Osteoblast (primary cell): ENCODE measurements at regions not wholly inside any gene's neighbourhood (a gene's known extent, or its start where the extent isn't known, plus 50 kb on each side); places are given as distances from the start of the nearest gene placed in this dataset.

Experiments
- DNase-seq: peaks from one replicate; pipeline ENCODE4 v3.0.0; 2011; ENCODE audit warnings: low spot score, mixed read lengths; ENCODE audit not compliant: insufficient read length; ENCODE audit errors: missing footprints
- H2AFZ ChIP-seq: 2 replicates; pipeline ENCODE4 v1.6.0; 2011; ENCODE audit warnings: mild to moderate bottlenecking, low read length
- H3K27ac ChIP-seq: 2 replicates; pipeline ENCODE4 v1.5.1; 2011; ENCODE audit warnings: mild to moderate bottlenecking, low read depth, low read length, moderate library complexity
- H3K27me3 ChIP-seq: 2 replicates; pipeline ENCODE4 v1.6.0; 2012; ENCODE audit warnings: mild to moderate bottlenecking, control low read depth, inconsistent platforms, low read length, moderate library complexity; ENCODE audit not compliant: insufficient read depth
- H3K36me3 ChIP-seq: 2 replicates; pipeline ENCODE4 v1.5.1; 2011; ENCODE audit warnings: mild to moderate bottlenecking, low read length, control low read depth, moderate library complexity; ENCODE audit not compliant: insufficient read depth
- H3K4me1 ChIP-seq: 2 replicates; pipeline ENCODE4 v1.5.1; 2011; ENCODE audit warnings: mild to moderate bottlenecking, low read length, control low read depth, moderate library complexity; ENCODE audit not compliant: insufficient read depth
- H3K4me2 ChIP-seq: 2 replicates; pipeline ENCODE4 v1.6.0; 2011; ENCODE audit warnings: mild to moderate bottlenecking, low read length; ENCODE audit not compliant: insufficient read depth
- H3K4me3 ChIP-seq: fragments of 200-600 bp; sonication (generic); 3 replicates; pipeline ENCODE4 v1.5.1; 2012; ENCODE audit warnings: mild to moderate bottlenecking, low read length, inconsistent platforms; ENCODE audit not compliant: insufficient read depth
- H3K79me2 ChIP-seq: 2 replicates; pipeline ENCODE4 v1.6.0; 2012; ENCODE audit warnings: mild to moderate bottlenecking, low read length, control low read depth, inconsistent platforms; ENCODE audit not compliant: insufficient read depth
- H3K9me3 ChIP-seq: 2 replicates; pipeline ENCODE4 v1.5.1; 2011; ENCODE audit warnings: low read depth, low read length, control low read depth
- H4K20me1 ChIP-seq: 2 replicates; pipeline ENCODE4 v1.6.0; 2012; ENCODE audit warnings: mild to moderate bottlenecking, low read length, control low read depth; ENCODE audit not compliant: insufficient read depth
- TF ChIP-seq, protein P1 (sequence below): IDR thresholded peaks from 2 replicates; pipeline ENCODE4 v1.5.1; 2011; ENCODE audit warnings: mild to moderate bottlenecking, low read depth, low read length, moderate library complexity; ENCODE audit errors: extremely low read depth

GRCh38 chr11:91258876-91259275 lies 965.7 kb upstream of the FAT3 start:
- DNase-seq: no peak
- Histone ChIP-seq H3K36me3 (no peaks in the 10 kb centered on the region), H2AFZ (no peak overlapping the region), H3K4me2 (no peak overlapping the region), H3K27ac (no peak overlapping the region), H3K4me1 (no peaks in the 10 kb centered on the region), H3K9me3 (no peaks in the 10 kb centered on the region), H3K4me3 (no peak overlapping the region), H4K20me1 (no peaks in the 10 kb centered on the region), H3K27me3 (no peaks in the 10 kb centered on the region), H3K79me2 (no peaks in the 10 kb centered on the region)
- TF ChIP-seq, protein P1, sequence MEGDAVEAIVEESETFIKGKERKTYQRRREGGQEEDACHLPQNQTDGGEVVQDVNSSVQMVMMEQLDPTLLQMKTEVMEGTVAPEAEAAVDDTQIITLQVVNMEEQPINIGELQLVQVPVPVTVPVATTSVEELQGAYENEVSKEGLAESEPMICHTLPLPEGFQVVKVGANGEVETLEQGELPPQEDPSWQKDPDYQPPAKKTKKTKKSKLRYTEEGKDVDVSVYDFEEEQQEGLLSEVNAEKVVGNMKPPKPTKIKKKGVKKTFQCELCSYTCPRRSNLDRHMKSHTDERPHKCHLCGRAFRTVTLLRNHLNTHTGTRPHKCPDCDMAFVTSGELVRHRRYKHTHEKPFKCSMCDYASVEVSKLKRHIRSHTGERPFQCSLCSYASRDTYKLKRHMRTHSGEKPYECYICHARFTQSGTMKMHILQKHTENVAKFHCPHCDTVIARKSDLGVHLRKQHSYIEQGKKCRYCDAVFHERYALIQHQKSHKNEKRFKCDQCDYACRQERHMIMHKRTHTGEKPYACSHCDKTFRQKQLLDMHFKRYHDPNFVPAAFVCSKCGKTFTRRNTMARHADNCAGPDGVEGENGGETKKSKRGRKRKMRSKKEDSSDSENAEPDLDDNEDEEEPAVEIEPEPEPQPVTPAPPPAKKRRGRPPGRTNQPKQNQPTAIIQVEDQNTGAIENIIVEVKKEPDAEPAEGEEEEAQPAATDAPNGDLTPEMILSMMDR: no peak

DNA sequence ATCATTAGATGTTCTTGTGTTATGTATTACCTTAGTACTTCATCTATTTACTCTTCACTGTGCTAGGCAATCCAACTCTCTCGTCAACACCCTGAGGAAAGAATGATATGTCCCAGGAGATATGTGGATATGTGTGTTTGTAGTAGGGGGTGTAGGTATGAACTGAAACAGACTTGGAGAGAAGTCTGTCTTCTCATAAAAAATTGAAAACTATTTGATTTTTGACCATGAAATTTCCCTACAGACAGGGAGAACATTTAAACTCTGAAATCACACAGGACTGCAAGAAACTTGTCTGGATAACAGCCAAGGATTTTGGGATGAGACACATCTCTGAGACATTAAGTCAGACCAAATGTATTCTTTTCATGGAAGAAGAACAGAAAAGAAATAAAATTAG lies 967.0 kb upstream of the FAT3 start:
- no peak overlapping the region for H2AFZ ChIP-seq
- no peaks in the 10 kb centered on the region for H3K4me1 ChIP-seq
- H3K36me3 ChIP-seq: no peaks in the 10 kb centered on the region
- H3K27me3 ChIP-seq: no peaks in the 10 kb centered on the region
- H3K4me3 ChIP-seq: no peak overlapping the region
- no peak for DNase-seq
- no peaks in the 10 kb centered on the region for H3K79me2 ChIP-seq
- no peak overlapping the region for H3K4me2 ChIP-seq
- H4K20me1 ChIP-seq: no peaks in the 10 kb centered on the region
- no peak overlapping the region for H3K27ac ChIP-seq
- TF ChIP-seq, protein P1: no peak
- no peaks in the 10 kb centered on the region for H3K9me3 ChIP-seq

- no peaks in the 10 kb centered on the region for H4K20me1 ChIP-seq
- no peaks in the 10 kb centered on the region for H3K27me3 ChIP-seq
- H3K4me3 ChIP-seq: no peak overlapping the region
- no peaks in the 10 kb centered on the region for H3K36me3 ChIP-seq
- no peak overlapping the region for H3K27ac ChIP-seq
- H3K4me2 ChIP-seq: no peak overlapping the region
- DNase-seq: no peak
- no peak overlapping the region for H2AFZ ChIP-seq
- H3K9me3 ChIP-seq: no peaks in the 10 kb centered on the region
- H3K79me2 ChIP-seq: no peaks in the 10 kb centered on the region
- TF ChIP-seq, protein P1: peak; percentile 51
- no peaks in the 10 kb centered on the region for H3K4me1 ChIP-seq
Observed at GRCh38 chr11:91248199-91248807, 976.3 kb upstream of the FAT3 start.

DNA sequence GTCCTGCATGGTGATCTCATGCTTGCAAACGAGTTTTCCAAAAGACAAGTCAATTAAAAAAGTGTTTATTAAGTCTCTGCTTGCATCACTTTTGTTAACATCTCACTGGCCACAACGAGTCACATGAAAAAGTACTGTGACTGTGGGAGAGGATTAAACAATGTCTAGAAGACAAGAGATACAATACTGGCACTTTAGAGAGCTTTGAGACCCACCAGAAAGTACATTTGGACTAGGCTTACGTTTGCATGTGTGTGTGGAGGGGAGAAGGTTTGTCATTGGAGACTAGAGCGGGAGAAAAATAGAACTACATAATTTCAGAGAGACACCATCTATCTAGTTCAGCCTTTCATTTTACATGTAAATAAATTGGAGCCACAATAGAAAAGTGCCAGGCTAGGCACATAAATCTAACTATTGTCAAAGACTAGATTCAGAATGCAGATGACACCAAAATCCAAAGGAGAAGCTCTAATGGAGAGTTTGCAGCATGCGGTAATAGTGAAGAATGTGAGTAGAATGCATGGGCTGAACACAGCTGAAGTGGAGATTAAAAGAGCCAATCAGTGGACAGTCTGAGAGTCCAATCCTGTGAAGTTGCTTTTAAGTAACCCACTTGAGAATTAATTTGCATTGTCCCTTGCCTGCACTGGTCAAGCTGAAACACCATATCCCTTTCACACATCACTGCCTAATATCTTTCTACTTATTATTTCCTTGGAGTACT lies 977.4 kb upstream of the FAT3 start:
- Histone ChIP-seq H3K4me3 (no peak overlapping the region), H3K4me2 (no peak overlapping the region), H4K20me1 (no peaks in the 10 kb centered on the region), H3K4me1 (no peaks in the 10 kb centered on the region), H3K79me2 (no peaks in the 10 kb centered on the region), H3K9me3 (no peaks in the 10 kb centered on the region), H3K27ac (no peak overlapping the region), H2AFZ (no peak overlapping the region), H3K27me3 (no peaks in the 10 kb centered on the region), H3K36me3 (no peaks in the 10 kb centered on the region)
- DNase-seq: no peak
- TF ChIP-seq, protein P1: no peak
